ENCODE measurements at regions not wholly inside any gene's neighbourhood (a gene's known extent, or its start where the extent isn't known, plus 50 kb on each side); places are given as distances from the start of the nearest gene placed in this dataset.

DNA sequence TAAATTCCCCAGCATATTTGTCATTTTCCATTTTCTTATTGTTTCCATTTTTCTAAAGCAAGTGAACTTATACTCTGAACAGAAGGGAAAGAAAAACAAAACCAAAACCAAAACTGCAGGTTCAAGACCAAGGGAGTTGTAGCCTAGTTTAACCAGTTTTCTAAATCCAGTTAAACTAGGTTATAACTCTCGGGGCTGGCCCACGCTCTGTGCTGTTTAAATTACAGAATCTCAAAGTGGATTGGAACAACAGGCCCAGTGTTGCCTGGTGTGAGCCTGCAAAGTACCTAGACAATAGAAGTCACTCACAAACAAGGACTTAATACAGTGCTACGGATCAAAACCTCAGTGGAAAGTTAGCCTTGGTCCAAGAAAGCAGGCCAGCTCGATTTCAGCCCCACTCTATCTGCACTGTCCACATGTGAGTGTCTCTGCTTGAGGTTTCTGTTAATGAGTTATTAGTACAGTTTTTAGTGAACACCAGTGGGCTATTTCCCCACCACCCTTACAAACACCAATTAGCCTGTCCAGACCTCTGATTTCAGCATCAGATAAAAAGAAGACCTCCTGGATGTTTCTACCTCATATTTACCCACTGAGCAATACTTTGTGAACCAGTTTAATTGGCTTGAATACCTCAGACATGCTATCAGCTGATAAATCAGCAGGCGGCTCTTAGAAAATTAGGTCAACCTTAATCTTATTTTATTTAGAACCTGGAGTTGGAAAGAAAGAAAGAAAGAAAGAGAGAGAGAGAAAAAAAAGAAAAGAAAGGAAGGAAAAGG lies 93.8 kb upstream of the PDZRN3 start:
- H2AK5ac ChIP-seq (ENCODE audit: insufficient read length, low read length), result no peak overlapping the region
- Mint-ChIP-seq H3K27me3 (ENCODE audit: low read depth) (peaks cover 2% of the 10 kb centered on the region; the same call in 1 of the 2 replicates), H3K36me3 (ENCODE audit: insufficient read depth in 1 of 3, low read depth in 3 of 3) (no peaks in the 10 kb centered on the region), H3K27ac (no peak overlapping the region), H3K9me3 (no peaks in the 10 kb centered on the region), H3K4me1 (peaks cover 4% of the 10 kb centered on the region in 2 experiments; a peak in 2 of 4 replicates), H3K4me3 (no peak overlapping the region)
- DNase-seq, result no peak
- no peaks in the 10 kb centered on the region for H4K20me1 ChIP-seq (ENCODE audit: control insufficient read depth, insufficient read depth, insufficient read length)
- no peak overlapping the region for H3T11ph ChIP-seq (ENCODE audit: low read length)
- no peak overlapping the region for H2BK5ac ChIP-seq (ENCODE audit: insufficient read length, low read length)
- H3K27me3 ChIP-seq (ENCODE audit: insufficient read depth, low read length), result no peaks in the 10 kb centered on the region
- H4K91ac ChIP-seq (ENCODE audit: insufficient read length, low read depth, low read length), result no peak overlapping the region
- H3K79me2 ChIP-seq (ENCODE audit: insufficient read depth, low read length), result no peaks in the 10 kb centered on the region
- no peaks in the 10 kb centered on the region for H3K79me1 ChIP-seq (ENCODE audit: insufficient read depth, low read depth, low read length, poor library complexity, severe bottlenecking)
- no peak overlapping the region for H3K56ac ChIP-seq (ENCODE audit: insufficient read length, low read depth, low read length)
- no peak overlapping the region for H2BK15ac ChIP-seq (ENCODE audit: low read depth, low read length)
- H3K23me2 ChIP-seq (ENCODE audit: insufficient read length, low read depth, low read length, poor library complexity, severe bottlenecking), result peaks cover 2% of the 10 kb centered on the region
- H2BK12ac ChIP-seq (ENCODE audit: insufficient read length, low read depth, low read length), result no peak overlapping the region
- H3K14ac ChIP-seq (ENCODE audit: insufficient read depth, low read length), result no peak overlapping the region
- no peaks in the 10 kb centered on the region for H3K9me3 ChIP-seq (ENCODE audit: control insufficient read depth, low read depth, low read length)
- H4K5ac ChIP-seq (ENCODE audit: insufficient read length, low read depth, low read length), result no peak overlapping the region
- H3K4me2 ChIP-seq (ENCODE audit: insufficient read depth, insufficient read length, low read length), result no peak overlapping the region
- H3K23ac ChIP-seq (ENCODE audit: insufficient read length, low read depth, low read length), result no peak overlapping the region
- no peak overlapping the region for H3K9ac ChIP-seq (ENCODE audit: extremely low read depth, insufficient read length, low read length)
- H4K8ac ChIP-seq (replicated peaks; ENCODE audit: insufficient read length, low read depth, low read length), result no peak overlapping the region
- WGBS (ENCODE audit: extremely low coverage, insufficient read length, low lambda C conversion rate), result no CpG with 5 or more reads among the region's 5 CpGs
- no peak overlapping the region for H2BK120ac ChIP-seq (ENCODE audit: low read depth, low read length, poor library complexity, severe bottlenecking)
- H2BK20ac ChIP-seq (ENCODE audit: low read depth, low read length, poor library complexity, severe bottlenecking), result no peak overlapping the region
- no peak overlapping the region for H3K18ac ChIP-seq (ENCODE audit: insufficient read length, low read depth, low read length)
- TF ChIP-seq, protein P1, sequence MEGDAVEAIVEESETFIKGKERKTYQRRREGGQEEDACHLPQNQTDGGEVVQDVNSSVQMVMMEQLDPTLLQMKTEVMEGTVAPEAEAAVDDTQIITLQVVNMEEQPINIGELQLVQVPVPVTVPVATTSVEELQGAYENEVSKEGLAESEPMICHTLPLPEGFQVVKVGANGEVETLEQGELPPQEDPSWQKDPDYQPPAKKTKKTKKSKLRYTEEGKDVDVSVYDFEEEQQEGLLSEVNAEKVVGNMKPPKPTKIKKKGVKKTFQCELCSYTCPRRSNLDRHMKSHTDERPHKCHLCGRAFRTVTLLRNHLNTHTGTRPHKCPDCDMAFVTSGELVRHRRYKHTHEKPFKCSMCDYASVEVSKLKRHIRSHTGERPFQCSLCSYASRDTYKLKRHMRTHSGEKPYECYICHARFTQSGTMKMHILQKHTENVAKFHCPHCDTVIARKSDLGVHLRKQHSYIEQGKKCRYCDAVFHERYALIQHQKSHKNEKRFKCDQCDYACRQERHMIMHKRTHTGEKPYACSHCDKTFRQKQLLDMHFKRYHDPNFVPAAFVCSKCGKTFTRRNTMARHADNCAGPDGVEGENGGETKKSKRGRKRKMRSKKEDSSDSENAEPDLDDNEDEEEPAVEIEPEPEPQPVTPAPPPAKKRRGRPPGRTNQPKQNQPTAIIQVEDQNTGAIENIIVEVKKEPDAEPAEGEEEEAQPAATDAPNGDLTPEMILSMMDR (conservative IDR thresholded peaks at IDR 0.05), result no peak
- no peak overlapping the region for H3K4ac ChIP-seq (ENCODE audit: low read depth, low read length)
- no peak overlapping the region for H3K27ac ChIP-seq (ENCODE audit: insufficient read length, low read depth, low read length)
- no peaks in the 10 kb centered on the region for H3K4me1 ChIP-seq (ENCODE audit: insufficient read depth, low read length)
- H2AFZ ChIP-seq (ENCODE audit: low read length), result no peak overlapping the region

Measured in H9 (cell line).